Endothelial cell of umbilical vein (primary cell): ENCODE measurements at regions not wholly inside any gene's neighbourhood (a gene's known extent, or its start where the extent isn't known, plus 50 kb on each side); places are given as distances from the start of the nearest gene placed in this dataset.

ENCODE experiments used
- BruUV-seq: library from RNA; stranded (reverse); fragments of 400-500 nt; replicated peaks from 2 replicates; lab custom pipeline; 2021; lab: Mats Ljungman, UMichigan
- CTCF ChIA-PET: fragments of 300-600, 350-600 bp; sonication (Branson Sonifier 250); formaldehyde crosslinking; loops from one replicate; lab custom pipeline; 2021; ENCODE audit warnings: antibody characterized with exemption, inconsistent platforms; lab: Charles Lee
- POLR2A ChIA-PET: fragments of 300-600, 350-600 bp; sonication (Branson Sonifier 250); formaldehyde crosslinking; loops from one replicate; lab custom pipeline; 2021; ENCODE audit warnings: antibody characterized with exemption, inconsistent platforms; lab: Charles Lee
- DNase-seq: peaks from one replicate; pipeline ENCODE4 v3.0.0-alpha.2; 2011; ENCODE audit warnings: low read depth, low spot score
- FAIRE-seq: peaks from 2 replicates; lab custom pipeline; 2011; peaks lifted over from hg19 to GRCh38; lab: Jason Lieb, UNC
- H2AFZ ChIP-seq: 2 replicates; pipeline ENCODE4 v1.6.0; 2012; ENCODE audit warnings: low read depth, low read length, control low read depth, inconsistent platforms
- H3K27ac ChIP-seq: 2 replicates; pipeline ENCODE4 v1.5.1; 2011; ENCODE audit warnings: low read depth, mild to moderate bottlenecking, control low read depth, low read length, moderate library complexity; ENCODE audit not compliant: insufficient read depth
- H3K27me3 ChIP-seq, 2 experiments: 2 replicates each; pipeline versions ENCODE4 v1.6.0 to v1.6.1; 2011; ENCODE audit warnings: low read length in 2 of 2, mixed read lengths in 1 of 2; ENCODE audit not compliant: control insufficient read depth in 2 of 2, insufficient read depth in 2 of 2
- H3K36me3 ChIP-seq, 2 experiments: 2 replicates in 1 of 2; 3 replicates in 1 of 2; pipeline ENCODE4 v1.5.1; 2011; ENCODE audit warnings: low read length in 2 of 2, mild to moderate bottlenecking in 1 of 2, moderate library complexity in 1 of 2; ENCODE audit not compliant: control insufficient read depth in 2 of 2, insufficient read depth in 2 of 2; ENCODE audit errors: extremely low read depth in 1 of 2
- H3K4me1 ChIP-seq: 3 replicates; pipeline ENCODE4 v1.5.1; 2011; ENCODE audit warnings: mild to moderate bottlenecking, low read length; ENCODE audit not compliant: control insufficient read depth, insufficient read depth; ENCODE audit errors: extremely low read depth
- H3K4me2 ChIP-seq: 2 replicates; pipeline ENCODE4 v1.6.1; 2011; ENCODE audit warnings: low read length, control low read depth, mixed read lengths; ENCODE audit not compliant: insufficient read depth
- H3K4me3 ChIP-seq, 3 experiments: fragments of 200-600 bp in 1 of 3; sonication (generic), shearing (Covaris generic) in 1 of 3; replicated peaks in 1 of 3; 2 replicates each; pipeline ENCODE4 v1.5.1; 2011 to 2016; ENCODE audit warnings: control low read depth in 3 of 3, low read length in 3 of 3, mild to moderate bottlenecking in 2 of 3, inconsistent platforms in 1 of 3, low read depth in 1 of 3, moderate library complexity in 1 of 3; ENCODE audit not compliant: insufficient read depth in 1 of 3
- H3K79me2 ChIP-seq: 2 replicates; pipeline ENCODE4 v1.6.0; 2012; ENCODE audit warnings: low read length, inconsistent platforms; ENCODE audit not compliant: control insufficient read depth, insufficient read depth
- H3K9ac ChIP-seq: replicated peaks from 2 replicates; pipeline ENCODE3; 2011; ENCODE audit warnings: low read length, control low read depth; ENCODE audit not compliant: insufficient read depth; ENCODE audit errors: extremely low read depth
- H3K9me1 ChIP-seq: replicated peaks from 3 replicates; pipeline ENCODE4 v1.6.0; 2011; ENCODE audit warnings: mild to moderate bottlenecking, low read length; ENCODE audit not compliant: control insufficient read depth, insufficient read depth; ENCODE audit errors: extremely low read depth
- H3K9me3 ChIP-seq: replicated peaks from 2 replicates; pipeline ENCODE4 v1.5.1; 2012; ENCODE audit warnings: low read length, inconsistent platforms; ENCODE audit not compliant: control insufficient read depth, insufficient read depth
- H4K20me1 ChIP-seq: replicated peaks from 2 replicates; pipeline ENCODE3; 2011; ENCODE audit warnings: mild to moderate bottlenecking, low read length; ENCODE audit not compliant: control insufficient read depth, insufficient read depth; ENCODE audit errors: extremely low read depth
- EZH2 ChIP-seq: IDR thresholded peaks from 2 replicates; pipeline ENCODE4 v1.6.1; 2012; ENCODE audit warnings: borderline replicate concordance, low read depth, mild to moderate bottlenecking, moderate library complexity, low read length, inconsistent platforms; ENCODE audit not compliant: severe bottlenecking
- FOS ChIP-seq: IDR thresholded peaks from 2 replicates; pipeline ENCODE4 v1.6.1; 2011; ENCODE audit warnings: mild to moderate bottlenecking, low read length, moderate library complexity, borderline replicate concordance; ENCODE audit not compliant: insufficient read depth
- GATA2 ChIP-seq: IDR thresholded peaks from 2 replicates; pipeline ENCODE4 v1.7.0; 2011; ENCODE audit warnings: low read depth, mild to moderate bottlenecking, moderate library complexity, mixed read lengths, low read length; ENCODE audit not compliant: insufficient read length, insufficient read depth
- JUN ChIP-seq: IDR thresholded peaks from 2 replicates; pipeline ENCODE4 v1.6.1; 2011; ENCODE audit warnings: borderline replicate concordance, low read depth; ENCODE audit not compliant: insufficient read length, insufficient read depth
- MYC ChIP-seq: IDR thresholded peaks from one replicate; pipeline ENCODE4 v1.6.1; 2011; ENCODE audit warnings: mild to moderate bottlenecking, low read depth, low read length
- POLR2A ChIP-seq: IDR thresholded peaks from 2 replicates; pipeline ENCODE4 v1.6.1; 2012; ENCODE audit warnings: low read depth, mild to moderate bottlenecking, control low read depth, low read length
- POLR2AphosphoS5 ChIP-seq: IDR thresholded peaks from 2 replicates; pipeline ENCODE4 v1.6.1; 2012; ENCODE audit warnings: low read depth, mild to moderate bottlenecking, control low read depth, low read length, moderate library complexity; ENCODE audit not compliant: insufficient read depth
- dilution Hi-C: fragments of 300-500 bp; cut with MboI; formaldehyde crosslinking; loops from one replicate; pipeline ENCODE4 v1.15.0; 2019; ENCODE audit warnings: low sequenced_read_pairs; ENCODE audit not compliant: extremely low pct_ligation_motif_present
- intact Hi-C: fragments of 100-400 bp; cut with micrococcal nuclease; formaldehyde crosslinking; loops from one replicate; pipeline ENCODE4 v1.10.0; 2022
- TF ChIP-seq, protein P1 (sequence below), 2 donors: IDR thresholded peaks; 1 replicate in 1 of 2; 2 replicates in 1 of 2; pipeline ENCODE4 v1.5.1; 2011; ENCODE audit warnings: low read length in 2 of 2, mild to moderate bottlenecking in 2 of 2, moderate library complexity in 2 of 2, control low read depth in 1 of 2, inconsistent platforms in 1 of 2, low read depth in 1 of 2; ENCODE audit not compliant: insufficient read depth in 1 of 2; ENCODE audit errors: extremely low read depth in 1 of 2
- TF ChIP-seq, protein P2 (sequence below): IDR thresholded peaks from 2 replicates; pipeline ENCODE4 v1.6.1; 2011; ENCODE audit not compliant: insufficient read depth, insufficient read length

DNA sequence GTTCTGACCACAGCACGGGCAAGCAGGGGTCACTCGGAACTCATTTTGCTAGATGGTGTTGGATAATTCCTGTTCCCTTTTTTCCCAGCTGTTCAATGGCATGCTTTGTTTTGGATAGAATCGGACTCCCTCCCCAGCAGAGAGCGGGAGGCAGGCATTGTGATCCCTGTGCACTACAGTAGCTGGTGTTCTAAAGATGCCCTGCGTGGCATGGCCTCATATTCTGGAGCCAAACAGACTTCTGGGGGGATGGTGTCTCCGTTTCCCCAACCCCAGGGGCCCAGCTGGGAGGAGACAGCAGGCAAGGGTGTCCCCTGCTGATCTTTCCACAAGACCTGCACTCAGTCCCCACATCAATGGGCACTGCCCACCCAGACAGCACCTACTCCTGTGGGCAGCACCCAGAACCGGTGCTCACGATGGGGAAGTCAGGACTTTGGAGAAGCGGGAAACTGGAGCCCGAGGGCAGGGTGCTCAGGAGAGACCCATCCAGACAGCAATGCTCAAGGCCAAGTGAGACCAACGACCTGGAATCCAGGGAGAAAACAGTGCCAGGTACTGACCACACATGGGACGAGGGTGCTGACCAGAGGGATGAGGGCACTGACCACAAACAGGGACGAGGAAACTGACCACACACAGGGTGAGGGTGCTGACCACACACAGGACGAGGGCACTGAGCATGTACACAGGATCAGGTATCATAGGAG lies 934.9 kb downstream of the BRD1 start:
- no TSS peak for BruUV-seq
- no peak overlapping the region for H2AFZ ChIP-seq
- FAIRE-seq (no peak), DNase-seq (no peak)
- H3K9ac ChIP-seq: no peak overlapping the region
- peaks cover 21% of the 10 kb centered on the region for H3K9me3 ChIP-seq
- H3K4me1 ChIP-seq: no peaks in the 10 kb centered on the region
- TF ChIP-seq MYC (no peak), EZH2 (no peak), JUN (no peak), FOS (no peak), POLR2A (no peak), POLR2AphosphoS5 (no peak), GATA2 (no peak)
- TF ChIP-seq, protein P1, sequence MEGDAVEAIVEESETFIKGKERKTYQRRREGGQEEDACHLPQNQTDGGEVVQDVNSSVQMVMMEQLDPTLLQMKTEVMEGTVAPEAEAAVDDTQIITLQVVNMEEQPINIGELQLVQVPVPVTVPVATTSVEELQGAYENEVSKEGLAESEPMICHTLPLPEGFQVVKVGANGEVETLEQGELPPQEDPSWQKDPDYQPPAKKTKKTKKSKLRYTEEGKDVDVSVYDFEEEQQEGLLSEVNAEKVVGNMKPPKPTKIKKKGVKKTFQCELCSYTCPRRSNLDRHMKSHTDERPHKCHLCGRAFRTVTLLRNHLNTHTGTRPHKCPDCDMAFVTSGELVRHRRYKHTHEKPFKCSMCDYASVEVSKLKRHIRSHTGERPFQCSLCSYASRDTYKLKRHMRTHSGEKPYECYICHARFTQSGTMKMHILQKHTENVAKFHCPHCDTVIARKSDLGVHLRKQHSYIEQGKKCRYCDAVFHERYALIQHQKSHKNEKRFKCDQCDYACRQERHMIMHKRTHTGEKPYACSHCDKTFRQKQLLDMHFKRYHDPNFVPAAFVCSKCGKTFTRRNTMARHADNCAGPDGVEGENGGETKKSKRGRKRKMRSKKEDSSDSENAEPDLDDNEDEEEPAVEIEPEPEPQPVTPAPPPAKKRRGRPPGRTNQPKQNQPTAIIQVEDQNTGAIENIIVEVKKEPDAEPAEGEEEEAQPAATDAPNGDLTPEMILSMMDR (IDR thresholded peaks at IDR 0.05; ENCODE audit: extremely low read depth in 1 of 2, insufficient read depth in 1 of 2, low read depth in 1 of 2, low read length in 2 of 2): no peak
- TF ChIP-seq, protein P2, sequence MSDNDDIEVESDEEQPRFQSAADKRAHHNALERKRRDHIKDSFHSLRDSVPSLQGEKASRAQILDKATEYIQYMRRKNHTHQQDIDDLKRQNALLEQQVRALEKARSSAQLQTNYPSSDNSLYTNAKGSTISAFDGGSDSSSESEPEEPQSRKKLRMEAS: no peak
- intact Hi-C loops (no loop called here), dilution Hi-C loops (no loop called here)
- H3K27me3 ChIP-seq: no peaks in the 10 kb centered on the region
- no peak overlapping the region for H3K27ac ChIP-seq
- H3K4me3 ChIP-seq: no peak overlapping the region
- no peaks in the 10 kb centered on the region for H4K20me1 ChIP-seq
- H3K4me2 ChIP-seq: no peak overlapping the region
- no peaks in the 10 kb centered on the region for H3K36me3 ChIP-seq
- ChIA-PET POLR2A (no interaction called here), CTCF (interaction anchor here (1.6 kb wide), 1 partner anchor 14 kb away, joined by 4 read pairs; no protein-coding TSS in a partner anchor)
- no peaks in the 10 kb centered on the region for H3K79me2 ChIP-seq
- no peaks in the 10 kb centered on the region for H3K9me1 ChIP-seq
